ENCODE measurements at regions not wholly inside any gene's neighbourhood (a gene's known extent, or its start where the extent isn't known, plus 50 kb on each side); places are given as distances from the start of the nearest gene placed in this dataset.

DNA sequence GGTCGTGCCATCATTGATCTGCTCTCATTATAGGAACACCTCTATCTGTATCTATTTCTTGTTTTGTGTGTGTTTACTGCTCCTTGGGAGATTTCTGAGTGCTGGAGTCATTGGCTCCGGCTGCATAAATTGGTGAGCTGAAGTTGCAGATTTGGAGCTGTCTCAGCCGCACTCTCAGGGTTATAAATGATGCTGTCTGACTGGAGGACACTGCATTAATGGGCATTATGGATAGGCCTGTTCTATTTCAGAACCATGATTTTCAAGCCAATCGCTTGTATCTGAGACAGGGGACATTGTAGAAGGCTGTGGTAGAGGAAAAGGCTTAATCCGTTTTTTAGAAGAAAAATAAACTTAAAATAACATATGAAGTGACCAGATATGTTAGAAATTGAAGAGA is 126.4 kb upstream of the KIF2B start:
- H3K4me3 ChIP-seq (ENCODE audit: low read depth, poor library complexity, severe bottlenecking), result no peak overlapping the region
- TF ChIP-seq, protein P1, sequence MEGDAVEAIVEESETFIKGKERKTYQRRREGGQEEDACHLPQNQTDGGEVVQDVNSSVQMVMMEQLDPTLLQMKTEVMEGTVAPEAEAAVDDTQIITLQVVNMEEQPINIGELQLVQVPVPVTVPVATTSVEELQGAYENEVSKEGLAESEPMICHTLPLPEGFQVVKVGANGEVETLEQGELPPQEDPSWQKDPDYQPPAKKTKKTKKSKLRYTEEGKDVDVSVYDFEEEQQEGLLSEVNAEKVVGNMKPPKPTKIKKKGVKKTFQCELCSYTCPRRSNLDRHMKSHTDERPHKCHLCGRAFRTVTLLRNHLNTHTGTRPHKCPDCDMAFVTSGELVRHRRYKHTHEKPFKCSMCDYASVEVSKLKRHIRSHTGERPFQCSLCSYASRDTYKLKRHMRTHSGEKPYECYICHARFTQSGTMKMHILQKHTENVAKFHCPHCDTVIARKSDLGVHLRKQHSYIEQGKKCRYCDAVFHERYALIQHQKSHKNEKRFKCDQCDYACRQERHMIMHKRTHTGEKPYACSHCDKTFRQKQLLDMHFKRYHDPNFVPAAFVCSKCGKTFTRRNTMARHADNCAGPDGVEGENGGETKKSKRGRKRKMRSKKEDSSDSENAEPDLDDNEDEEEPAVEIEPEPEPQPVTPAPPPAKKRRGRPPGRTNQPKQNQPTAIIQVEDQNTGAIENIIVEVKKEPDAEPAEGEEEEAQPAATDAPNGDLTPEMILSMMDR (IDR thresholded peaks at IDR 0.05), result no peak
- TF ChIP-seq POLR2A (IDR thresholded peaks at IDR 0.05), result no peak
- intact Hi-C loops (cut with DNase I; ENCODE audit: low total_unique reads), result no loop called here
- 77 to 84% methylated on average over 5 of the region's 5 CpGs for WGBS, 2 donors
- no peak for DNase-seq (ENCODE audit: low spot score in 2 of 2)

DNA sequence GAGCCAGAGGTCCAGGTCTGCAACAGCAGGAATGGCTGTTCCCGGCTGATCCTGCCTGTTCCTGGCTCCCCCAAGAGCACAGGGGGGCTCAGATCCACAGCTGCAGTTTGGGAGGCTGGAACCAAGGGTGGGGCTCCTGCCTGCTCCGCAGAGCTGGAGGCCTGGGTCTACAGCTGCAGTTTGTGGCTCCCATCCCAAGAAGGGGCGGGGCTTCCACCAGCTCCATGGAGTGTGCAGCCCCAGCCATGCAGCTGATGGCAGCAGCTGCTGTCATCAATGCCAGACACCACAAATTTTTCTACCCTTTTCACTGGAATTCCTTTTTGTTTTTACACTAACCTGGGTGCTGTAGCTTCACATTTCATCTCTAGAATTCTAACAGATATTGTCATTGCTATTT is 135.4 kb upstream of the KIF2B start:
- H3K4me3 ChIP-seq (ENCODE audit: low read depth, poor library complexity, severe bottlenecking), result no peak overlapping the region
- TF ChIP-seq POLR2A (IDR thresholded peaks at IDR 0.05), result no peak
- TF ChIP-seq, protein P1 (IDR thresholded peaks at IDR 0.05), result no peak
- no peak for DNase-seq (ENCODE audit: low spot score in 2 of 2)
- intact Hi-C loops (cut with DNase I; ENCODE audit: low total_unique reads), result no loop called here
- 16 to 54% methylated on average over 3 of the region's 3 CpGs for WGBS, 2 donors

DNA sequence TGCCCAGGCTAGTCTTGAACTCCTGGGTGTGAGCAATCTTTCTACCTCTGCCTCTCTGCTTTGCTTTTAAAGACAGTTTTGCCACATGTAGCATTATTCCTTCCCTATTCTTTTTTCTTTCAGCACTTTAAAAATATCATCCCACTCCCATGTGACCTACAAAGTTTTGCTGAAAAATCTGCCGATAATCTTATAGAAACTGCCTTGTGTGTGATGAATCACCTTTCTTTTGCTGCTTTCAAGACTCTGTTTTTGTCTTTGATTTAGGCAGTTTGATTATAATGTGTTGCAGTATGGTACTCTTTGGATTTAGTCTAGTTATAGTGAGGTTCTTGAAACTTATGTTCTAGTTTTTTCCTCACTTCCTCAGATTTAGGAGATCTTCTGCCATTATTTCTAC is 142.0 kb upstream of the KIF2B start:
- DNase-seq (ENCODE audit: low spot score in 2 of 2), result no peak
- H3K4me3 ChIP-seq (ENCODE audit: low read depth, poor library complexity, severe bottlenecking), result no peak overlapping the region
- intact Hi-C loops (cut with DNase I; ENCODE audit: low total_unique reads), result no loop called here
- TF ChIP-seq, protein P1 (IDR thresholded peaks at IDR 0.05), result no peak
- no peak for TF ChIP-seq POLR2A (IDR thresholded peaks at IDR 0.05)
- 91 to 97% methylated on average over 1 of the region's 1 CpG for WGBS, 2 donors

DNA sequence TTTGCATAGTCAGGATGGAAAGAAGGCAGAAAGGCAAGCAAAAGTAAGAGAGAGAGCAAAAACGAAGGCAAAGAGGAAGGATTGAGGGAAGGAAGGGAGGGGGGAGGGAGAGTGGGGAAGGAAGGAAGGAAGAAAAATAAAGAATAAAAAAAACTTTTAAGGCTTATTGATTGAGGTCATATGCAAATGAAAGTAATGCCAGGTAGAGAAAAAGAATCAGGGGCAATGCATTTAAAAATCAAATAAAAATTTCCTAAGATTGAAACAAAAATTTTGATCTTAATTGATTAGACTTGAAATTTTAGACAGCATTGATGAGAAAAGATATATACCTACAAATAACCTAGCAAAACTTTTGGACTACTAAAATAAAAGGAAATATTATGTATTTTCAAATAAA is 153.9 kb upstream of the KIF2B start:
- intact Hi-C loops (cut with DNase I; ENCODE audit: low total_unique reads), result no loop called here
- WGBS, 2 donors, result 58% methylated on average over 1 of the region's 1 CpG
- no peak overlapping the region for H3K4me3 ChIP-seq (ENCODE audit: low read depth, poor library complexity, severe bottlenecking)
- DNase-seq (ENCODE audit: low spot score in 2 of 2), result no peak
- TF ChIP-seq, protein P1 (IDR thresholded peaks at IDR 0.05), result no peak
- no peak for TF ChIP-seq POLR2A (IDR thresholded peaks at IDR 0.05)

DNA sequence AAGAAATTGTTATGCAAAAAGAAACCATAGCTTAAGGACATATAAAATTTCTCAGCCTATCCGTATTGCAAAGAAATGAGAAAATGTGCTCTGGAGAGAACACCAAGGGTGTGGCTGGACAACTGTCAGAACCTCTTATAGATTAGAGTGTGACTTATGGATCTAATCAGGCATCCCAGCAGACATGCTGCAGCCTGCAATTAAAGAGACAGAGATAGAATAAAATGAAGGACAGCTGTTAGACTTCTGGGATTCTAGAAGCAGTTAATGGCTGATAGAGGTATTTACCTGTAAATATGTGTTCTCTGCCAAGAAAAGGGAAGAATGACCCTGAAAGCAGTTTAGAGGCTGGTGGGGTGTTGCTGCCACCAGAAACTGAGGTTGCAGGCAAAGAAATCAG is 160.1 kb upstream of the KIF2B start:
- TF ChIP-seq POLR2A (IDR thresholded peaks at IDR 0.05), result no peak
- TF ChIP-seq, protein P1 (IDR thresholded peaks at IDR 0.05), result no peak
- H3K4me3 ChIP-seq (ENCODE audit: low read depth, poor library complexity, severe bottlenecking), result no peak overlapping the region
- 23 to 38% methylated on average over 1 of the region's 1 CpG for whole genome bisulfite sequencing, 2 donors
- intact Hi-C loops (cut with DNase I; ENCODE audit: low total_unique reads), result no loop called here
- DNase-seq (ENCODE audit: low spot score in 2 of 2), result no peak

DNA sequence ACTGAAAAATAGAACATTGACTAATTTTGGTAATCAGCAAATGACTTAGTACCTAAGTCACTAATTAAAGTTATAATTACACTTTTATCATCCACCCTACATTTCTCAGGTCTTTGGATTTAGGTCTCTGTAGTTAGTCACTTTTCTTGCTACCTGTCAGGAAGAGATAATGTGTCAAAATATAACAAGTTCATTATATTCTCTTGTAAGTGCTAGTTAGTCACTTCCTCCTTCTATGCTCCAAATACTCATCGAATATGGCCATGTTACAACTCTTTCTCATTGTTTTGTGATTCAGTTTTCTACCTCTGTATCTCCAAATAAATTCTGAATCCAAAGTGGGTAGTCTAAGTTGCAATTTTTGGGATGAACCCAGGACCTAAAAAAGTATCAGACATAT is 163.5 kb upstream of the KIF2B start:
- H3K4me3 ChIP-seq (ENCODE audit: low read depth, poor library complexity, severe bottlenecking), result no peak overlapping the region
- intact Hi-C loops (cut with DNase I; ENCODE audit: low total_unique reads), result no loop called here
- no peak for TF ChIP-seq POLR2A (IDR thresholded peaks at IDR 0.05)
- TF ChIP-seq, protein P1 (IDR thresholded peaks at IDR 0.05), result no peak
- DNase-seq (ENCODE audit: low spot score in 2 of 2), result no peak
- 51 to 52% methylated on average over 1 of the region's 1 CpG for WGBS, 2 donors
